ENCODE measurements at regions not wholly inside any gene's neighbourhood (a gene's known extent, or its start where the extent isn't known, plus 50 kb on each side); places are given as distances from the start of the nearest gene placed in this dataset.
A peak's percentile ranks its signal among the peaks of the same experiment; 100 is the strongest.

- 83% methylated on average over 1 of the region's 5 CpGs; no CpG with 5 or more reads in 1 of the 2 experiments for WGBS, 2 experiments (ENCODE audit: extremely low coverage in 2 of 2, insufficient read length in 1 of 2)
- no peak overlapping the region for H3K27ac ChIP-seq (ENCODE audit: insufficient read depth, low read length)
- ChIA-PET CTCF (interaction anchor here (1.2 kb wide), 2 partner anchors 11 to 85 kb away, joined by 3 to 5 read pairs; no protein-coding TSS in a partner anchor), POLR2A (ENCODE audit: unreplicated experiment) (no interaction called here)
- no peak for TF ChIP-seq RFX5 (IDR thresholded peaks at IDR 0.05; ENCODE audit: low read depth, low read length)
- no peak for TF ChIP-seq USF2 (IDR thresholded peaks at IDR 0.05; ENCODE audit: low read depth, low read length)
- no peak for TF ChIP-seq CTCF (conservative IDR thresholded peaks at IDR 0.05; ENCODE audit: low read depth, low read length)
- TF ChIP-seq POLR2A (IDR thresholded peaks at IDR 0.05; ENCODE audit: low read depth, low read length), result no peak
- TF ChIP-seq CEBPB (IDR thresholded peaks at IDR 0.05; ENCODE audit: low read depth, low read length), result peak; percentile 28
- no peak for TF ChIP-seq RCOR1 (IDR thresholded peaks at IDR 0.05; ENCODE audit: insufficient replicate concordance, low read length)
- TF ChIP-seq SMC3 (IDR thresholded peaks at IDR 0.05; ENCODE audit: low read depth, low read length), result no peak
- H3K4me2 ChIP-seq (ENCODE audit: low read depth, low read length), result no peak overlapping the region
- H3K56ac ChIP-seq (ENCODE audit: extremely low read depth, insufficient read depth, low read length), result no peak overlapping the region
- H2BK5ac ChIP-seq (ENCODE audit: low read depth, low read length, poor library complexity, severe bottlenecking), result no peak overlapping the region
- no peak overlapping the region for H2AK9ac ChIP-seq (replicated peaks; ENCODE audit: low read depth, low read length, poor library complexity)
- no peak overlapping the region for H2AK5ac ChIP-seq (ENCODE audit: low read depth, low read length)
- H2BK120ac ChIP-seq (ENCODE audit: low read depth, low read length), result no peak overlapping the region
- no peak overlapping the region for H4K5ac ChIP-seq (ENCODE audit: low read depth, low read length)
- intact Hi-C loops (cut with micrococcal nuclease), result no loop called here
- no TSS peak for BruUV-seq (replicated peaks)
- no peaks in the 10 kb centered on the region for H3K4me1 ChIP-seq (ENCODE audit: control insufficient read depth, insufficient read depth, low read length)
- no peak overlapping the region for H2BK20ac ChIP-seq (ENCODE audit: low read depth, low read length)
- dilution Hi-C loops (cut with HindIII; ENCODE audit: low sequenced_read_pairs, unreplicated experiment), result no loop called here
- H4K20me1 ChIP-seq (ENCODE audit: insufficient read depth, low read length), result no peaks in the 10 kb centered on the region
- no peak overlapping the region for H3K23ac ChIP-seq (ENCODE audit: low read depth, low read length)
- no peak overlapping the region for H4K91ac ChIP-seq (ENCODE audit: insufficient read depth, low read depth, low read length)
- no peaks in the 10 kb centered on the region for H3K36me3 ChIP-seq (ENCODE audit: control insufficient read depth, insufficient read depth, low read length)
- H3K9ac ChIP-seq (ENCODE audit: low read depth, low read length), result no peak overlapping the region
- H2AFZ ChIP-seq (replicated peaks; ENCODE audit: low read length, poor library complexity), result no peak overlapping the region
- H3K27me3 ChIP-seq (ENCODE audit: control insufficient read depth, insufficient read depth, low read length), result peaks cover 24% of the 10 kb centered on the region
- H3K9me3 ChIP-seq (ENCODE audit: control insufficient read depth, insufficient read depth, low read length), result peaks cover 8% of the 10 kb centered on the region
- H3K4me3 ChIP-seq (ENCODE audit: insufficient read depth, low read depth, low read length), result no peak overlapping the region
- H3K4ac ChIP-seq (ENCODE audit: low read depth, low read length), result no peak overlapping the region
- no peaks in the 10 kb centered on the region for H3K9me1 ChIP-seq (ENCODE audit: insufficient read depth, low read length)
- H3K18ac ChIP-seq (ENCODE audit: low read depth, low read length), result no peak overlapping the region
- DNase-seq, result no peak
- ATAC-seq (ENCODE audit: low read depth), result no peak
- H3K14ac ChIP-seq (replicated peaks; ENCODE audit: low read depth, low read length), result no peak overlapping the region
- no peak overlapping the region for H4K8ac ChIP-seq (ENCODE audit: low read depth in 2 of 2, low read length in 2 of 2)
- in situ Hi-C loops (cut with MboI; ENCODE audit: low sequenced_read_pairs), result no loop called here
- H2BK15ac ChIP-seq (ENCODE audit: low read depth, low read length), result no peak overlapping the region
- no peaks in the 10 kb centered on the region for H3K79me1 ChIP-seq (ENCODE audit: low read depth in 1 of 2, low read length in 2 of 2)
These were observed 188.0 kb upstream of the PELI2 start for GRCh38 chr14:55930016-55930784.
